GM23338 (cell line): ENCODE measurements at regions not wholly inside any gene's neighbourhood (a gene's known extent, or its start where the extent isn't known, plus 50 kb on each side); places are given as distances from the start of the nearest gene placed in this dataset.

ENCODE experiments used
- ATAC-seq: fragments of 200-7000 bp; cut with Tn5 transposase; 3 replicates; pipeline ENCODE4 v1.9.1; 2020
- DNase-seq: peaks from one replicate; pipeline ENCODE4 v3.0.0-alpha.2; 2015; ENCODE audit warnings: low spot score
- H2AFZ ChIP-seq: fragments of 200-600 bp; sonication (generic); 2 replicates; pipeline ENCODE4 v1.8.0; 2016; ENCODE audit warnings: antibody characterized with exemption, mild to moderate bottlenecking, moderate library complexity
- H3F3A ChIP-seq: fragments of 200-600 bp; sonication (generic); replicated peaks from 2 replicates; pipeline ENCODE4 v1.8.0; 2017; ENCODE audit warnings: antibody characterized with exemption, mixed run types, low read depth
- H3K27ac ChIP-seq: fragments of 200-600 bp; sonication (generic); 2 replicates; pipeline ENCODE4 v1.6.1; 2016; ENCODE audit warnings: low read depth
- H3K27me3 ChIP-seq: fragments of 200-600 bp; sonication (generic); 2 replicates; pipeline ENCODE4 v1.8.0; 2016; ENCODE audit warnings: mild to moderate bottlenecking, mixed run types, moderate library complexity; ENCODE audit not compliant: insufficient read depth
- H3K36me3 ChIP-seq: fragments of 200-600 bp; sonication (generic); 2 replicates; pipeline ENCODE4 v1.8.0; 2016; ENCODE audit warnings: mild to moderate bottlenecking; ENCODE audit not compliant: insufficient read depth
- H3K4me1 ChIP-seq: fragments of 200-600 bp; sonication (generic); 2 replicates; pipeline ENCODE4 v1.8.0; 2016; ENCODE audit warnings: mild to moderate bottlenecking, moderate library complexity; ENCODE audit not compliant: insufficient read depth
- H3K4me2 ChIP-seq: fragments of 200-600 bp; sonication (generic); 2 replicates; pipeline ENCODE4 v1.7.1; 2017; ENCODE audit warnings: mixed run types
- H3K4me3 ChIP-seq: fragments of 200-600 bp; sonication (generic); 2 replicates; pipeline ENCODE4 v1.6.1; 2016; ENCODE audit warnings: mixed run types
- H3K79me2 ChIP-seq: fragments of 200-600 bp; sonication (generic); replicated peaks from 2 replicates; pipeline ENCODE4 v1.8.0; 2017; ENCODE audit warnings: mild to moderate bottlenecking; ENCODE audit not compliant: insufficient read depth
- H3K9me2 ChIP-seq: fragments of 200-600 bp; sonication (generic); 2 replicates; pipeline ENCODE4 v1.8.0; 2017; ENCODE audit not compliant: insufficient read depth
- H4K20me1 ChIP-seq: fragments of 200-600 bp; sonication (generic); replicated peaks from 2 replicates; pipeline ENCODE4 v1.8.0; 2017; ENCODE audit warnings: mild to moderate bottlenecking; ENCODE audit not compliant: insufficient read depth
- H3K27ac Mint-ChIP-seq: 2 replicates; pipeline ENCODE4 v1.8.0; 2020; ENCODE audit warnings: inconsistent platforms, mild to moderate bottlenecking, moderate library complexity, mixed read lengths
- H3K27me3 Mint-ChIP-seq: 3 replicates; pipeline ENCODE4 v1.8.0; 2022; ENCODE audit warnings: low read depth, mild to moderate bottlenecking, moderate library complexity, mixed read lengths, inconsistent platforms; ENCODE audit not compliant: insufficient read depth, poor library complexity
- H3K36me3 Mint-ChIP-seq: 3 replicates; pipeline ENCODE4 v1.8.0; 2021; ENCODE audit warnings: low read depth, mild to moderate bottlenecking, inconsistent platforms, moderate library complexity, mixed read lengths
- H3K4me1 Mint-ChIP-seq: 3 replicates; pipeline ENCODE4 v1.8.0; 2020; ENCODE audit warnings: mild to moderate bottlenecking, inconsistent platforms, mixed read lengths
- H3K4me3 Mint-ChIP-seq: 3 replicates; pipeline ENCODE4 v1.8.0; 2021; ENCODE audit warnings: moderate library complexity, mild to moderate bottlenecking, inconsistent platforms, mixed read lengths
- H3K9me3 Mint-ChIP-seq: 3 replicates; pipeline ENCODE4 v1.8.0; 2020; ENCODE audit warnings: moderate library complexity, mild to moderate bottlenecking, inconsistent platforms, mixed read lengths
- CREB1 ChIP-seq: fragments of 250-450 bp; sonication (Bioruptor Pico); IDR thresholded peaks from 2 replicates; pipeline ENCODE4 v1.5.0; 2020; ENCODE audit warnings: low read depth, mild to moderate bottlenecking, moderate library complexity
- CTCF ChIP-seq, 2 experiments: fragments of 200-600 bp in 1 of 2; sonication (generic) in 1 of 2; conservative IDR thresholded peaks; 2 replicates each; pipeline versions ENCODE4 v1.5.1 to v1.6.1; 2016 to 2017; ENCODE audit warnings: antibody characterized with exemption in 2 of 2, low read depth in 2 of 2, mild to moderate bottlenecking in 2 of 2, moderate library complexity in 1 of 2
- EZH2 ChIP-seq: fragments of 200-600 bp; sonication (generic); IDR thresholded peaks from one replicate; pipeline ENCODE4 v1.8.0; 2017; ENCODE audit warnings: antibody characterized with exemption, mild to moderate bottlenecking, low read depth; ENCODE audit not compliant: unreplicated experiment
- EZH2phosphoT487 ChIP-seq: fragments of 200-600 bp; sonication (generic); IDR thresholded peaks from one replicate; pipeline ENCODE4 v1.8.1; 2018; ENCODE audit warnings: antibody characterized with exemption; ENCODE audit not compliant: unreplicated experiment
- JUNB ChIP-seq: IDR thresholded peaks from one replicate; pipeline ENCODE4 v1.6.1; 2016; ENCODE audit warnings: antibody characterized with exemption; ENCODE audit not compliant: unreplicated experiment
- NANOG ChIP-seq: IDR thresholded peaks from 2 replicates; pipeline ENCODE4 v1.6.1; 2016; ENCODE audit warnings: antibody characterized with exemption, borderline replicate concordance
- POLR2AphosphoS5 ChIP-seq: IDR thresholded peaks from 2 replicates; pipeline ENCODE4 v1.6.1; 2016; ENCODE audit warnings: antibody characterized with exemption, low read depth
- ZNF114 ChIP-seq: fragments of 250-450 bp; sonication (Bioruptor Pico); IDR thresholded peaks from 2 replicates; pipeline ENCODE4 v1.5.0; 2020; ENCODE audit warnings: mild to moderate bottlenecking, moderate library complexity
- ZNF462 ChIP-seq: fragments of 250-450 bp; sonication (Bioruptor Pico); IDR thresholded peaks from 2 replicates; pipeline ENCODE4 v1.5.0; 2020; ENCODE audit warnings: mild to moderate bottlenecking, moderate library complexity

GRCh38 chr6:158877716-158878115 lies 58.5 kb upstream of the EZR start (continued):
- no peak for TF ChIP-seq ZNF462 (CRISPR knock-in tag)

GRCh38 chr6:158876886-158877285 lies 57.7 kb upstream of the EZR start:
- peaks cover 16% of the 10 kb centered on the region for H3K4me1 ChIP-seq
- H3K36me3 Mint-ChIP-seq, result peaks cover 3% of the 10 kb centered on the region; the same call in 2 of the 3 replicates
- no peak for ATAC-seq
- no peaks in the 10 kb centered on the region for H3K27me3 ChIP-seq
- H3K9me2 ChIP-seq, result no peaks in the 10 kb centered on the region
- H3K4me3 ChIP-seq, result no peak overlapping the region
- no peak overlapping the region for H2AFZ ChIP-seq
- H3K4me1 Mint-ChIP-seq, result peaks cover 12% of the 10 kb centered on the region
- H3K27ac ChIP-seq, result no peak overlapping the region
- no peak overlapping the region for H3K27ac Mint-ChIP-seq
- no peak overlapping the region for H3K4me2 ChIP-seq
- no peaks in the 10 kb centered on the region for H3K79me2 ChIP-seq
- peaks cover 6% of the 10 kb centered on the region for H3K27me3 Mint-ChIP-seq
- H3K9me3 Mint-ChIP-seq, result peaks cover 11% of the 10 kb centered on the region
- no peaks in the 10 kb centered on the region; the same call in 1 of the 2 replicates for H3F3A ChIP-seq
- no peaks in the 10 kb centered on the region for H3K36me3 ChIP-seq
- no peak overlapping the region for H3K4me3 Mint-ChIP-seq
- DNase-seq, result no peak
- H4K20me1 ChIP-seq, result no peaks in the 10 kb centered on the region
- no peak for TF ChIP-seq CREB1
- no peak for TF ChIP-seq CTCF (conservative IDR thresholded peaks at IDR 0.05; ENCODE audit: low read depth in 2 of 2)
- no peak for TF ChIP-seq ZNF462 (CRISPR knock-in tag)
- TF ChIP-seq POLR2AphosphoS5, result no peak
- TF ChIP-seq ZNF114 (CRISPR knock-in tag), result no peak
- no peak for TF ChIP-seq NANOG
- no peak for TF ChIP-seq JUNB
- no peak for TF ChIP-seq EZH2
- no peak for TF ChIP-seq EZH2phosphoT487
